ENCODE measurements at regions not wholly inside any gene's neighbourhood (a gene's known extent, or its start where the extent isn't known, plus 50 kb on each side); places are given as distances from the start of the nearest gene placed in this dataset.

GRCh38 chr22:26732284-26732683, 74.9 kb downstream of the MIAT start:
- DNase-seq (ENCODE audit: low spot score): no peak

GRCh38 chr22:26734339-26735018, 77.1 kb downstream of the MIAT start:
- DNase-seq (ENCODE audit: low spot score): no peak

- no peak for DNase-seq (ENCODE audit: low spot score)
Measured at GRCh38 chr22:26735019-26735409, 77.6 kb downstream of the MIAT start.

- no peak for DNase-seq (ENCODE audit: low spot score)
Measured at GRCh38 chr22:26737262-26737661, 79.9 kb downstream of the MIAT start.

- DNase-seq (ENCODE audit: low spot score): no peak
Measured at GRCh38 chr22:26740253-26740652, 82.9 kb downstream of the MIAT start.

GRCh38 chr22:26743149-26743548, 85.8 kb downstream of the MIAT start:
- no peak for DNase-seq (ENCODE audit: low spot score)

GRCh38 chr22:26744892-26745808, 87.8 kb downstream of the MIAT start:
- DNase-seq (ENCODE audit: low spot score): no peak

GRCh38 chr22:26746311-26746710, 88.9 kb downstream of the MIAT start:
- no peak for DNase-seq (ENCODE audit: low spot score)

GRCh38 chr22:26748845-26749244, 91.5 kb downstream of the MIAT start:
- no peak for DNase-seq (ENCODE audit: low spot score)

GRCh38 chr22:26751217-26751616, 93.8 kb downstream of the MIAT start:
- DNase-seq (ENCODE audit: low spot score): no peak

- DNase-seq (ENCODE audit: low spot score): peak; percentile 17
Measured at GRCh38 chr22:26753125-26753862, 95.9 kb downstream of the MIAT start.

GRCh38 chr22:26756675-26757293, 99.4 kb downstream of the MIAT start:
- DNase-seq (ENCODE audit: low spot score): peak; percentile 28

GRCh38 chr22:26757496-26757895, 100.1 kb downstream of the MIAT start:
- DNase-seq (ENCODE audit: low spot score): no peak

- DNase-seq (ENCODE audit: low spot score): no peak
Measured at GRCh38 chr22:26762503-26763472, 105.4 kb downstream of the MIAT start.

- DNase-seq (ENCODE audit: low spot score): peak; percentile 37
Measured at GRCh38 chr22:26763633-26764361, 106.4 kb downstream of the MIAT start.

- no peak for DNase-seq (ENCODE audit: low spot score)
Measured at GRCh38 chr22:26766510-26767350, 109.3 kb downstream of the MIAT start.

- DNase-seq (ENCODE audit: low spot score): no peak
Measured at GRCh38 chr22:26767351-26768155, 110.2 kb downstream of the MIAT start.

- DNase-seq (ENCODE audit: low spot score): no peak
Measured at GRCh38 chr22:26768156-26768515, 110.7 kb downstream of the MIAT start.

- DNase-seq (ENCODE audit: low spot score): no peak
Measured at GRCh38 chr22:26768952-26769351, 111.6 kb downstream of the MIAT start.
